C4-2B (cell line): ENCODE measurements at regions not wholly inside any gene's neighbourhood (a gene's known extent, or its start where the extent isn't known, plus 50 kb on each side); places are given as distances from the start of the nearest gene placed in this dataset.

Experiments used
- H3K27ac ChIP-seq: fragments of 450-650 bp; 2 replicates; pipeline ENCODE4 v1.5.1; 2017
- ZFX ChIP-seq: fragments of 450-650 bp; IDR thresholded peaks from 2 replicates; pipeline ENCODE4 v1.6.1; 2017
- TF ChIP-seq, protein P1 (sequence below): fragments of 450-650 bp; conservative IDR thresholded peaks from 2 replicates; pipeline ENCODE4 v1.5.1; 2017; ENCODE audit warnings: mild to moderate bottlenecking

DNA sequence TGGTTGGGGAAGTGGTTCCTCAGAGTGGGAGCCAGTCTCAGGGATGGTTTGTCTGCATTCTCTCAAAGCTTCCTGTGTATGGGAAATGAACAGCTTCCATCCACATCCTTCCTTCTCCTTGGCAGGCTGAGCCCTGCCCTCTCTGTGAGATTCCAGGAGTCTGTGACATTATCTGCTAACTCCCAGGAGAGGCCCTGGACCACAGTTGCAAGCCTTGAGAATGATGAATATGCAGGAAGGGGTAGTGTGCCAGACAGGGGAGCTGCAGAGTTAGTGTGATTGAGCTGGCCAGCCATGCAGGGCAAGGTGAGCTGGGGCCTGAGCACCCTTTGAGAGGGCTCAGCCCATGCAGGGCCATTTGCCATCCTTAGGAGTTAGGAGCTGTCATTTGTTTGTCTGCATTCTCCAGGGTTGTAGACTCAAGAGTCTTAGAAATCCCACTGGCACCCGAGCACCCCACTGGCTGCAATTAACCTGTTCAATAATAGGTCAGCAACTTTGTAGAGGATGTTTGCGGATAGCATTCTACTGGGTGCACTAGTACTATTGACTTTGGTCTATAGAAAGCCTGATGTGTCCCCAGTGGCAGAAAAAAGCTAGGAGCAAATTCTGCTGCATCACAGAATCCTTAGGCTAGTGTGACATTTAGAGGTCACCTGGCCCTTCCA lies 299.0 kb upstream of the CADM1 start:
- TF ChIP-seq, protein P1, sequence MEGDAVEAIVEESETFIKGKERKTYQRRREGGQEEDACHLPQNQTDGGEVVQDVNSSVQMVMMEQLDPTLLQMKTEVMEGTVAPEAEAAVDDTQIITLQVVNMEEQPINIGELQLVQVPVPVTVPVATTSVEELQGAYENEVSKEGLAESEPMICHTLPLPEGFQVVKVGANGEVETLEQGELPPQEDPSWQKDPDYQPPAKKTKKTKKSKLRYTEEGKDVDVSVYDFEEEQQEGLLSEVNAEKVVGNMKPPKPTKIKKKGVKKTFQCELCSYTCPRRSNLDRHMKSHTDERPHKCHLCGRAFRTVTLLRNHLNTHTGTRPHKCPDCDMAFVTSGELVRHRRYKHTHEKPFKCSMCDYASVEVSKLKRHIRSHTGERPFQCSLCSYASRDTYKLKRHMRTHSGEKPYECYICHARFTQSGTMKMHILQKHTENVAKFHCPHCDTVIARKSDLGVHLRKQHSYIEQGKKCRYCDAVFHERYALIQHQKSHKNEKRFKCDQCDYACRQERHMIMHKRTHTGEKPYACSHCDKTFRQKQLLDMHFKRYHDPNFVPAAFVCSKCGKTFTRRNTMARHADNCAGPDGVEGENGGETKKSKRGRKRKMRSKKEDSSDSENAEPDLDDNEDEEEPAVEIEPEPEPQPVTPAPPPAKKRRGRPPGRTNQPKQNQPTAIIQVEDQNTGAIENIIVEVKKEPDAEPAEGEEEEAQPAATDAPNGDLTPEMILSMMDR = no peak
- TF ChIP-seq ZFX = no peak
- H3K27ac ChIP-seq = no peak overlapping the region

DNA sequence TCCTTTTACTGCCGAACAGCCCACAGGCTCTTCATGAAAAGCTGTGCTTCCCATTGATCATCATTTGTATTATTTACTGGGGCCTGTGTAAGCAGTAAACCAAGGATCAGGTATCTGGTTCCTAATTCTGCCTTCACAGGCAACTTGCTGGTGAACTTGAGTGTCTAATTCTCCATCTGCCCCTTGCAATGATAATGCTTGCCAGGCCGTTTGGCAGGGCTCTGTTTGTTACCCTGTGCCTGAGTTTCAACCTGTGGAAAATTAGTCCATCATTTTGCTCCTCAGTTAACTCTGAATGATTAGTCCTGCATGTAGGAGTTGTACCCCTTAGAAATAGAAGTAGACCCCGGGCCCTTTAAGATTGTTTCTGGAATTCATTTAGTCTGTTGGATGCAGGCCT lies 298.4 kb upstream of the CADM1 start:
- no peak overlapping the region for H3K27ac ChIP-seq
- TF ChIP-seq, protein P1 = no peak
- TF ChIP-seq ZFX = no peak

DNA sequence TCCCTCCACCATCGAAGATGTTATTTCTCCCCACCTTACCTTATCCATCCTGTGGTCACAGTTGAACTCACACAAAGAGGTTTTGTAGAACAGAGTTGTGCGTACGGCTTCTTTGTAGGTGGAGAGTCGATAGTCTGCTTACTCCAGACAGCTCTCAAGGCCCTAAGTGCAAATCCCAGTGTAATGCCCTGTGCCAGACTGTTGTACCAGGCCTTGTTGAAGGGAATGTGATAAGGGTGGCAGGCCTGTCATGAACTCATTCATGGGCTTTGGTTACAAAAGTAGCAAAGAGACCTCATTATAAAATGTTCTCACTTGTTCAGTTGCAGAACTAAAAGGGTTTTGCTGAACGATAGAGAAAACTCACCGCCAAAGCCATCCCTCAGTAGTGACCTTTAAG lies 288.7 kb upstream of the CADM1 start:
- TF ChIP-seq ZFX = no peak
- TF ChIP-seq, protein P1 = no peak
- H3K27ac ChIP-seq = no peak overlapping the region

DNA sequence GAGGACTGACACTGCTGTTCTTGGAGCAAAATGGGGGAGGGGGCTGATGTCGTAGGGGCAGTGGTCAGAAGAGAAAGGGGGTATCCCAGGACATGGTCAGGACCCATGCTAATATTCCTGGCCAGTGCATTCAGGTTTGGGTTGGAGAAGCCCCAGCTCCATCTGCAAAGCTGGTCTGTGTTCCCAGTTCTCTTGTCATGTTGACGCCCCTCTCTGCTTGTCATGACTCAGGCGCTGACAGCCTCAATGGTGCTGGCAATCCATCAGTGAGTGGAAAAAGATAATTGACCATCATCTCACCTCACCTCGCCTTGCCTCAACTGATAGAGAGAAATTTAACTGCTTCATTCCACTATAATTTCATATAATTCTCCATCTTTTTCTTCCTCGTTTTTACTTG lies 283.1 kb upstream of the CADM1 start:
- no peak for TF ChIP-seq ZFX
- TF ChIP-seq, protein P1 = no peak
- H3K27ac ChIP-seq = no peak overlapping the region

DNA sequence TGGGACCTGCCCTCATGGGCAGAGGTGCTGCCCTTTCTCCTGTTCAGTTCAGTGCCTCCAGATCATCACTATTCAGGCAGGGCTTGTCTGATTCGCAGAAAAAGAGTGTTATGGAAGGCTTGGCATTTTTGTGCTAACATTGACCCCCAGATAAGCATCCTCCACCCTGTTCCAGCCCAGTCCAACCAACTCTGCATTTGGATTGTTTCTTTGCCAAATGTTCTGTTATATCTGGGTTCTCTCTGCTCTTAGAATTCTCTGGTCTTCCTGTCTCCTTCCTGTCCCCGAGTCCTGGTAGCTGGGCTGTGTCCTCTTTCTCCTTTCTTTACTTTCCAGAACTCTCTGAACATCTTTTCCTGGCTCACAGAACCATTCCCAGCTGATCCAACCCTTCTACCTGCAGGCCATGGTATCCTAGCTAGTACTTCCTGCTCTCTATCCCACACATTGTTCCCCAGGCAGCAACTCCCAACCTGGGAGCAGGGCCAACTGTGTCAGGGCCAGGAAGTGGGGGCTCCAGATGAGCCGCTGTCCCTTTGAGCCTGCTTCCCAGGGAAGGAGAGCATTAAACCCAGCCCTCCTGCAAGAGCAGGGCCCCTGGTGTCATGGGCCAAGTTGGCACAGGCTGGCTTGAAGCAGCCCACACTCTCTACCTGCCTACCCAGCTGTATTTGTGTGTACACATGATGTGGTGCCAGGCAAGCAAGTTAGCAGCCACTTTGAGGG lies 280.7 kb upstream of the CADM1 start:
- H3K27ac ChIP-seq = no peak overlapping the region
- TF ChIP-seq ZFX = no peak
- TF ChIP-seq, protein P1 = no peak

DNA sequence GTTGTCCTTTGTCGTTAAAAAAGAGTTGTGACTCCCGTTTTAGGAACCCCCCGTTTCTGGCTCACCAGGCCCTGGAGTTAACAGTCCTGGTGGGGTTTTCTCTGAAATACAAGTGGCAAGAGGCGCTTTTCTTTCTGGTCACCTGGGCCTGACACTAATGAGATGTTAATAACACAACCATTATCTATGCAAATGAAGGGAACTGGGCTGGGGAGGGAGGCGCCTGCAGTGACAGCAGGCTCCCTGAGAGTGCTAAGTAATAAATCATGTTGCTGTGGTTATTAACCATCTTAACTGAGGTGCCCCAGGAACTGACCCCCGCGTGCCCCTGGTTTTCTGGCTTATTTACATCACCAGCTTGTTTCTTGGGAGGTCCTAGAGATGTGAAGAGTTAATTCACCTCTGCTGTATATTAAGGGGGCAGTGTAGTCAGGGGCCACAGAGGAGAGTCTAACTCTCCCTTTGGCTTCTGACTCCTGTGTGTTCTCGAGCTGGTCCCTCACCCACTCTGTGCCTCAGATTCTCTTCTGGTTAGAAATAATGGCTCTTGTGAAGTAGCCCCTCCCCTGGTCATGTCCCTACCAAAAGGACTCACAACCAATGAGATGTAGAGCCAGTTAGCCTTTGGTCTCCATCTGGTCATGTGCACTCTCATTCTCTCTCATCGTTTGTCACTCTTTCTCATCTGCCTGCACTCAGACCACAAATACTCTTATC lies 276.6 kb upstream of the CADM1 start:
- H3K27ac ChIP-seq = no peak overlapping the region
- no peak for TF ChIP-seq ZFX
- TF ChIP-seq, protein P1 = no peak
